ENCODE measurements at regions not wholly inside any gene's neighbourhood (a gene's known extent, or its start where the extent isn't known, plus 50 kb on each side); places are given as distances from the start of the nearest gene placed in this dataset.

GRCh38 chr12:83326666-83327065, 640.0 kb downstream of the TMTC2 start:
- H3K9me3 Mint-ChIP-seq = peaks cover 0 to 3% (median 0%) of the 10 kb centered on the region in 7 donors
- TF ChIP-seq CTCF (IDR thresholded peaks at IDR 0.05) = no peak
- intact Hi-C loops (cut with micrococcal nuclease) = no loop called here
- no peak for DNase-seq
- no peak overlapping the region for H3K27ac Mint-ChIP-seq
- H3K9ac ChIP-seq (ENCODE audit: insufficient read depth, low read length, poor library complexity, severe bottlenecking) = no peak overlapping the region
- no peak overlapping the region for H3K27ac ChIP-seq (ENCODE audit: low read depth in 1 of 2, low read length in 2 of 2)
- H3K4me3 Mint-ChIP-seq = no peak overlapping the region
- no peaks in the 10 kb centered on the region for H3K4me1 ChIP-seq (ENCODE audit: control insufficient read depth in 1 of 2, insufficient read depth in 2 of 2, low read length in 2 of 2)
- H3K36me3 Mint-ChIP-seq = no peaks in the 10 kb centered on the region
- H3K9me3 ChIP-seq (replicated peaks in 1 of 2; ENCODE audit: control insufficient read depth in 1 of 2, insufficient read depth in 1 of 2, low read length in 2 of 2) = no peaks in the 10 kb centered on the region
- no peak overlapping the region for H3K4me3 ChIP-seq (replicated peaks in 1 of 3; ENCODE audit: low read depth in 2 of 3, low read length in 3 of 3)
- no peaks in the 10 kb centered on the region for H3K4me1 Mint-ChIP-seq
- no peak overlapping the region for H3K4me2 ChIP-seq (replicated peaks; ENCODE audit: extremely low read depth, low read length, poor library complexity, severe bottlenecking)
- no peaks in the 10 kb centered on the region for H3K79me2 ChIP-seq (ENCODE audit: insufficient read depth, low read length)
- no peaks in the 10 kb centered on the region for H3K27me3 ChIP-seq (ENCODE audit: control insufficient read depth in 2 of 2, insufficient read depth in 2 of 2, low read length in 2 of 2)
- H3K36me3 ChIP-seq (replicated peaks in 1 of 2; ENCODE audit: control insufficient read depth in 1 of 2, insufficient read depth in 2 of 2, low read length in 2 of 2) = no peaks in the 10 kb centered on the region
- H2AFZ ChIP-seq (ENCODE audit: insufficient read depth, low read depth, low read length, poor library complexity, severe bottlenecking) = no peak overlapping the region
- H3K27me3 Mint-ChIP-seq (ENCODE audit: low read depth in 3 of 3) = no peaks in the 10 kb centered on the region
- H4K20me1 ChIP-seq (ENCODE audit: insufficient read depth, low read length) = no peaks in the 10 kb centered on the region

DNA sequence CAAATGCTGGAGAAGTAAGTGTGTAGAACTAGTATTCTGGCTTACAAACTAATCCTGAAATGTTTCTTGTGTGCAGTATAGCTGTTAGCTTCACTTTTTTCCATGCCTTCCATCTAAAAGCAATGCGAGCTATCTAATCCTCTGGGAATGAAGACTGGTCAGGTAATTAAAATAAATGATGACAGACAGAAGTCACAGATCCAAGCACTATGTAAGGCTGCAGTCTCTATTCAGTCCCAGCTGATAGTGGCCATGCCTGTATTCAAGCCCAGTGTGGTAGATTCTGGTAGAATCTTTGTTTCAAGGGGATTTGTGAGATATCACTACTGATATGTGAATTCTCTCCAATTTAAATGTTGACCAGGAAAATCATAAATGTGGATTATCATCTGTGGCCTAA, 637.2 kb downstream of the TMTC2 start:
- H3K4me3 ChIP-seq (replicated peaks in 1 of 3; ENCODE audit: low read depth in 2 of 3, low read length in 3 of 3) = no peak overlapping the region
- Mint-ChIP-seq H3K4me1 (peaks cover 9% of the 10 kb centered on the region), H3K27me3 (ENCODE audit: low read depth in 3 of 3) (no peaks in the 10 kb centered on the region), H3K9me3 (peaks cover 0 to 6% (median 2%) of the 10 kb centered on the region in 7 donors), H3K4me3 (no peak overlapping the region), H3K36me3 (no peaks in the 10 kb centered on the region), H3K27ac (no peak overlapping the region)
- DNase-seq = no peak
- no peak overlapping the region for H3K4me2 ChIP-seq (replicated peaks; ENCODE audit: extremely low read depth, low read length, poor library complexity, severe bottlenecking)
- H3K4me1 ChIP-seq (ENCODE audit: control insufficient read depth in 1 of 2, insufficient read depth in 2 of 2, low read length in 2 of 2) = peaks cover 0 to 3% of the 10 kb centered on the region in 2 donors
- no peaks in the 10 kb centered on the region for H3K36me3 ChIP-seq (replicated peaks in 1 of 2; ENCODE audit: control insufficient read depth in 1 of 2, insufficient read depth in 2 of 2, low read length in 2 of 2)
- no CpG with 5 or more reads among the region's 1 CpG for WGBS (ENCODE audit: insufficient coverage)
- intact Hi-C loops (cut with micrococcal nuclease) = no loop called here
- no peaks in the 10 kb centered on the region for H3K27me3 ChIP-seq (ENCODE audit: control insufficient read depth in 2 of 2, insufficient read depth in 2 of 2, low read length in 2 of 2)
- no peak overlapping the region for H2AFZ ChIP-seq (ENCODE audit: insufficient read depth, low read depth, low read length, poor library complexity, severe bottlenecking)
- H3K27ac ChIP-seq (ENCODE audit: low read depth in 1 of 2, low read length in 2 of 2) = no peak overlapping the region
- H4K20me1 ChIP-seq (ENCODE audit: insufficient read depth, low read length) = no peaks in the 10 kb centered on the region
- no peak for TF ChIP-seq CTCF (IDR thresholded peaks at IDR 0.05)
- no peak overlapping the region for H3K9ac ChIP-seq (ENCODE audit: insufficient read depth, low read length, poor library complexity, severe bottlenecking)
- no peaks in the 10 kb centered on the region for H3K9me3 ChIP-seq (replicated peaks in 1 of 2; ENCODE audit: control insufficient read depth in 1 of 2, insufficient read depth in 1 of 2, low read length in 2 of 2)
- H3K79me2 ChIP-seq (ENCODE audit: insufficient read depth, low read length) = no peaks in the 10 kb centered on the region

Data from CD14-positive monocyte (primary cell).